ENCODE measurements at regions not wholly inside any gene's neighbourhood (a gene's known extent, or its start where the extent isn't known, plus 50 kb on each side); places are given as distances from the start of the nearest gene placed in this dataset.

DNA sequence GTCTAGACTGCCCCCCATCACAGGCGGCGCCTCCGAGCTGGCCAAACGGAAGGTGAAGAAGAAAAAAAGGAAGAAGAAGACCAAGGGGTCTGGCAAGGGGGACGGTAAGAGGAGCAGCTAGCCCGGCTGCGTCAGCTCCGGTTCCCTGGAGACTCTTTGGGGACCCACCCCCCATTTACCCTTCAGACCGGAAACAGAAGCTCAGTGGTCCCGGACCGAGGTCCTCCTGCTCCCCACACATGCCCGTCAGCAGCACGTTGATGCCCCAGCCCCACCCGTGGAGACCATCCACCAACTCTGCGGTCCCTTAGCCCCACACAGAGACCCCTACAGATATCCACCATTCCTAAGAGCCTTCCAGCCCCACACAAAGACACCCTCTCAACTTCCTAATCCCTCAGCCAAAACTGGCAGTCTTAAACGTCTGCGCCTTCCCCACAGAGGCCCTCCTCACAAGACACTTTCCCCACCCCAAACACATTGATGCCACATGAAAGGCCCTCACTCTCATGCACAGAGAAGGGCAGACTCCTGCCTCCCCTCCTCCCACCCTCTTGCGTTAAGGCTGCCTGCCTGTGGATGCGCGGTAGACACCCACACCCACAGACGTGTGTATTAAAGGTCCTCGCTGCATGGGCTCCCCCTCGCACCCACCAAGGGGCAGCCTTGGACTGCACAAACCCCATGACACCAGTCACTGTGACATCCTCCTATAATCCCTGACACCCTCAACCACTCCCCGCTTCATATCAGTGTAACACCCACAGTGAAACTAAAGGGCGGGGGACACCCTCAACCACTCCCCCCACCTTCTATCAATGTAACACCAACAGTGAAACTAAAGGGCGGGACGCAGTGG is 58.2 kb upstream of the RPH3AL start (continued):
- TF ChIP-seq, protein P1, sequence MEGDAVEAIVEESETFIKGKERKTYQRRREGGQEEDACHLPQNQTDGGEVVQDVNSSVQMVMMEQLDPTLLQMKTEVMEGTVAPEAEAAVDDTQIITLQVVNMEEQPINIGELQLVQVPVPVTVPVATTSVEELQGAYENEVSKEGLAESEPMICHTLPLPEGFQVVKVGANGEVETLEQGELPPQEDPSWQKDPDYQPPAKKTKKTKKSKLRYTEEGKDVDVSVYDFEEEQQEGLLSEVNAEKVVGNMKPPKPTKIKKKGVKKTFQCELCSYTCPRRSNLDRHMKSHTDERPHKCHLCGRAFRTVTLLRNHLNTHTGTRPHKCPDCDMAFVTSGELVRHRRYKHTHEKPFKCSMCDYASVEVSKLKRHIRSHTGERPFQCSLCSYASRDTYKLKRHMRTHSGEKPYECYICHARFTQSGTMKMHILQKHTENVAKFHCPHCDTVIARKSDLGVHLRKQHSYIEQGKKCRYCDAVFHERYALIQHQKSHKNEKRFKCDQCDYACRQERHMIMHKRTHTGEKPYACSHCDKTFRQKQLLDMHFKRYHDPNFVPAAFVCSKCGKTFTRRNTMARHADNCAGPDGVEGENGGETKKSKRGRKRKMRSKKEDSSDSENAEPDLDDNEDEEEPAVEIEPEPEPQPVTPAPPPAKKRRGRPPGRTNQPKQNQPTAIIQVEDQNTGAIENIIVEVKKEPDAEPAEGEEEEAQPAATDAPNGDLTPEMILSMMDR (IDR thresholded peaks at IDR 0.05; ENCODE audit: control extremely low read depth in 1 of 3, insufficient read depth in 1 of 3, low read depth in 1 of 3, low read length in 3 of 3), result peak in 1 of 3 experiments; percentile 32; a peak in 2 of 4 replicates
- TF ChIP-seq GABPA (IDR thresholded peaks at IDR 0.05; ENCODE audit: borderline replicate concordance, insufficient read depth, low read length) (no peak), CHD1 (IDR thresholded peaks at IDR 0.05; ENCODE audit: low read depth, low read length) (no peak), TAF7 (optimal IDR thresholded peaks at IDR 0.05; ENCODE audit: borderline replicate concordance, low read depth, low read length) (no peak), BACH1 (IDR thresholded peaks at IDR 0.05; ENCODE audit: low read length) (no peak), CHD2 (IDR thresholded peaks at IDR 0.05; ENCODE audit: low read length) (no peak)
- TF ChIP-seq, protein P2, sequence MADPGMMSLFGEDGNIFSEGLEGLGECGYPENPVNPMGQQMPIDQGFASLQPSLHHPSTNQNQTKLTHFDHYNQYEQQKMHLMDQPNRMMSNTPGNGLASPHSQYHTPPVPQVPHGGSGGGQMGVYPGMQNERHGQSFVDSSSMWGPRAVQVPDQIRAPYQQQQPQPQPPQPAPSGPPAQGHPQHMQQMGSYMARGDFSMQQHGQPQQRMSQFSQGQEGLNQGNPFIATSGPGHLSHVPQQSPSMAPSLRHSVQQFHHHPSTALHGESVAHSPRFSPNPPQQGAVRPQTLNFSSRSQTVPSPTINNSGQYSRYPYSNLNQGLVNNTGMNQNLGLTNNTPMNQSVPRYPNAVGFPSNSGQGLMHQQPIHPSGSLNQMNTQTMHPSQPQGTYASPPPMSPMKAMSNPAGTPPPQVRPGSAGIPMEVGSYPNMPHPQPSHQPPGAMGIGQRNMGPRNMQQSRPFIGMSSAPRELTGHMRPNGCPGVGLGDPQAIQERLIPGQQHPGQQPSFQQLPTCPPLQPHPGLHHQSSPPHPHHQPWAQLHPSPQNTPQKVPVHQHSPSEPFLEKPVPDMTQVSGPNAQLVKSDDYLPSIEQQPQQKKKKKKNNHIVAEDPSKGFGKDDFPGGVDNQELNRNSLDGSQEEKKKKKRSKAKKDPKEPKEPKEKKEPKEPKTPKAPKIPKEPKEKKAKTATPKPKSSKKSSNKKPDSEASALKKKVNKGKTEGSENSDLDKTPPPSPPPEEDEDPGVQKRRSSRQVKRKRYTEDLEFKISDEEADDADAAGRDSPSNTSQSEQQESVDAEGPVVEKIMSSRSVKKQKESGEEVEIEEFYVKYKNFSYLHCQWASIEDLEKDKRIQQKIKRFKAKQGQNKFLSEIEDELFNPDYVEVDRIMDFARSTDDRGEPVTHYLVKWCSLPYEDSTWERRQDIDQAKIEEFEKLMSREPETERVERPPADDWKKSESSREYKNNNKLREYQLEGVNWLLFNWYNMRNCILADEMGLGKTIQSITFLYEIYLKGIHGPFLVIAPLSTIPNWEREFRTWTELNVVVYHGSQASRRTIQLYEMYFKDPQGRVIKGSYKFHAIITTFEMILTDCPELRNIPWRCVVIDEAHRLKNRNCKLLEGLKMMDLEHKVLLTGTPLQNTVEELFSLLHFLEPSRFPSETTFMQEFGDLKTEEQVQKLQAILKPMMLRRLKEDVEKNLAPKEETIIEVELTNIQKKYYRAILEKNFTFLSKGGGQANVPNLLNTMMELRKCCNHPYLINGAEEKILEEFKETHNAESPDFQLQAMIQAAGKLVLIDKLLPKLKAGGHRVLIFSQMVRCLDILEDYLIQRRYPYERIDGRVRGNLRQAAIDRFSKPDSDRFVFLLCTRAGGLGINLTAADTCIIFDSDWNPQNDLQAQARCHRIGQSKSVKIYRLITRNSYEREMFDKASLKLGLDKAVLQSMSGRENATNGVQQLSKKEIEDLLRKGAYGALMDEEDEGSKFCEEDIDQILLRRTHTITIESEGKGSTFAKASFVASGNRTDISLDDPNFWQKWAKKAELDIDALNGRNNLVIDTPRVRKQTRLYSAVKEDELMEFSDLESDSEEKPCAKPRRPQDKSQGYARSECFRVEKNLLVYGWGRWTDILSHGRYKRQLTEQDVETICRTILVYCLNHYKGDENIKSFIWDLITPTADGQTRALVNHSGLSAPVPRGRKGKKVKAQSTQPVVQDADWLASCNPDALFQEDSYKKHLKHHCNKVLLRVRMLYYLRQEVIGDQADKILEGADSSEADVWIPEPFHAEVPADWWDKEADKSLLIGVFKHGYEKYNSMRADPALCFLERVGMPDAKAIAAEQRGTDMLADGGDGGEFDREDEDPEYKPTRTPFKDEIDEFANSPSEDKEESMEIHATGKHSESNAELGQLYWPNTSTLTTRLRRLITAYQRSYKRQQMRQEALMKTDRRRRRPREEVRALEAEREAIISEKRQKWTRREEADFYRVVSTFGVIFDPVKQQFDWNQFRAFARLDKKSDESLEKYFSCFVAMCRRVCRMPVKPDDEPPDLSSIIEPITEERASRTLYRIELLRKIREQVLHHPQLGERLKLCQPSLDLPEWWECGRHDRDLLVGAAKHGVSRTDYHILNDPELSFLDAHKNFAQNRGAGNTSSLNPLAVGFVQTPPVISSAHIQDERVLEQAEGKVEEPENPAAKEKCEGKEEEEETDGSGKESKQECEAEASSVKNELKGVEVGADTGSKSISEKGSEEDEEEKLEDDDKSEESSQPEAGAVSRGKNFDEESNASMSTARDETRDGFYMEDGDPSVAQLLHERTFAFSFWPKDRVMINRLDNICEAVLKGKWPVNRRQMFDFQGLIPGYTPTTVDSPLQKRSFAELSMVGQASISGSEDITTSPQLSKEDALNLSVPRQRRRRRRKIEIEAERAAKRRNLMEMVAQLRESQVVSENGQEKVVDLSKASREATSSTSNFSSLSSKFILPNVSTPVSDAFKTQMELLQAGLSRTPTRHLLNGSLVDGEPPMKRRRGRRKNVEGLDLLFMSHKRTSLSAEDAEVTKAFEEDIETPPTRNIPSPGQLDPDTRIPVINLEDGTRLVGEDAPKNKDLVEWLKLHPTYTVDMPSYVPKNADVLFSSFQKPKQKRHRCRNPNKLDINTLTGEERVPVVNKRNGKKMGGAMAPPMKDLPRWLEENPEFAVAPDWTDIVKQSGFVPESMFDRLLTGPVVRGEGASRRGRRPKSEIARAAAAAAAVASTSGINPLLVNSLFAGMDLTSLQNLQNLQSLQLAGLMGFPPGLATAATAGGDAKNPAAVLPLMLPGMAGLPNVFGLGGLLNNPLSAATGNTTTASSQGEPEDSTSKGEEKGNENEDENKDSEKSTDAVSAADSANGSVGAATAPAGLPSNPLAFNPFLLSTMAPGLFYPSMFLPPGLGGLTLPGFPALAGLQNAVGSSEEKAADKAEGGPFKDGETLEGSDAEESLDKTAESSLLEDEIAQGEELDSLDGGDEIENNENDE (IDR thresholded peaks at IDR 0.05; ENCODE audit: insufficient replicate concordance, low read length), result no peak

Data from H1 (cell line).